HT1080 (cell line): ENCODE measurements at regions not wholly inside any gene's neighbourhood (a gene's known extent, or its start where the extent isn't known, plus 50 kb on each side); places are given as distances from the start of the nearest gene placed in this dataset.
"Not testable (repeated sequence)": the region's sequence is repeated elsewhere in the genome, so short reads cannot be mapped to it uniquely, and the experiment has no call there.

Experiments
- DNase-seq: peaks from one replicate; pipeline ENCODE4 v3.0.0-alpha.2; 2015; ENCODE audit warnings: low read depth

GRCh38 chrY:9118704-9119103 lies 218.6 kb upstream of the TSPY4 start:
- no peak for DNase-seq

- peak; percentile 1 for DNase-seq
Observed at GRCh38 chrY:9124623-9125022, 212.6 kb upstream of the TSPY4 start.

GRCh38 chrY:9126545-9126944 lies 210.7 kb upstream of the TSPY4 start:
- peak; percentile 38 for DNase-seq

GRCh38 chrY:9143366-9143765 lies 193.9 kb upstream of the TSPY4 start:
- DNase-seq: peak; percentile 30

- DNase-seq: not testable (repeated sequence)
Observed at GRCh38 chrY:9154552-9154951, 182.7 kb upstream of the TSPY4 start.

GRCh38 chrY:9155721-9156120 lies 181.5 kb upstream of the TSPY4 start:
- DNase-seq: no peak

- DNase-seq: no peak
Observed at GRCh38 chrY:9158616-9159015, 178.6 kb upstream of the TSPY4 start.

GRCh38 chrY:9160331-9160730 lies 176.9 kb upstream of the TSPY4 start:
- not testable (repeated sequence) for DNase-seq

GRCh38 chrY:9160976-9161375 lies 176.3 kb upstream of the TSPY4 start:
- DNase-seq: peak; percentile 42

GRCh38 chrY:9161990-9162389 lies 175.3 kb upstream of the TSPY4 start:
- not testable (repeated sequence) for DNase-seq

- not testable (repeated sequence) for DNase-seq
Observed at GRCh38 chrY:9162424-9162823, 174.8 kb upstream of the TSPY4 start.

GRCh38 chrY:9177641-9178040 lies 159.6 kb upstream of the TSPY4 start:
- DNase-seq: not testable (repeated sequence)

GRCh38 chrY:9184827-9185226 lies 152.4 kb upstream of the TSPY4 start:
- DNase-seq: not testable (repeated sequence)

GRCh38 chrY:9207082-9207481 lies 130.2 kb upstream of the TSPY4 start:
- DNase-seq: not testable (repeated sequence)

GRCh38 chrY:9226409-9226808 lies 110.9 kb upstream of the TSPY4 start:
- DNase-seq: no peak

- no peak for DNase-seq
Observed at GRCh38 chrY:9257255-9257654, 80.0 kb upstream of the TSPY4 start.

GRCh38 chrY:9257725-9258124 lies 79.5 kb upstream of the TSPY4 start:
- no peak for DNase-seq

GRCh38 chrY:9259368-9259767 lies 77.9 kb upstream of the TSPY4 start:
- DNase-seq: no peak

- no peak for DNase-seq
Observed at GRCh38 chrY:9260426-9260825, 76.8 kb upstream of the TSPY4 start.

GRCh38 chrY:9265551-9265950 lies 71.7 kb upstream of the TSPY4 start:
- DNase-seq: no peak

GRCh38 chrY:9270351-9270750 lies 66.9 kb upstream of the TSPY4 start:
- not testable (repeated sequence) for DNase-seq

- not testable (repeated sequence) for DNase-seq
Observed at GRCh38 chrY:9272847-9273246, 64.4 kb upstream of the TSPY4 start.

- DNase-seq: peak; percentile 81
Observed at GRCh38 chrY:9278842-9279241, 58.4 kb upstream of the TSPY4 start.
